IPS-18c (cell line): ENCODE measurements at regions not wholly inside any gene's neighbourhood (a gene's known extent, or its start where the extent isn't known, plus 50 kb on each side); places are given as distances from the start of the nearest gene placed in this dataset.

Experiments
- H3K4me3 ChIP-seq: 2 replicates; pipeline ENCODE4 v1.7.0; 2013; ENCODE audit warnings: low read depth, mild to moderate bottlenecking, low read length, moderate library complexity; ENCODE audit not compliant: insufficient read depth
- H3K9me3 ChIP-seq: one replicate; pipeline ENCODE4 v1.6.1; 2013; ENCODE audit warnings: mild to moderate bottlenecking, low read length, moderate library complexity; ENCODE audit not compliant: control insufficient read depth, insufficient read depth

GRCh38 chr2:144333143-144333555 lies 186.8 kb downstream of the ZEB2 start:
- Histone ChIP-seq H3K4me3 (peak overlapping the region; percentile 60; the same call in 1 of the 2 replicates), H3K9me3 (no peaks in the 10 kb centered on the region)

GRCh38 chr2:144332356-144333142 lies 187.4 kb downstream of the ZEB2 start:
- Histone ChIP-seq H3K9me3 (no peaks in the 10 kb centered on the region), H3K4me3 (peak overlapping the region; percentile 60)

- H3K4me3 ChIP-seq: peak overlapping the region; percentile 75
- H3K9me3 ChIP-seq: no peaks in the 10 kb centered on the region
Measured at GRCh38 chr2:144331674-144332355, 188.1 kb downstream of the ZEB2 start.

- Histone ChIP-seq H3K9me3 (no peaks in the 10 kb centered on the region), H3K4me3 (peak overlapping the region; percentile 75)
Measured at GRCh38 chr2:144330951-144331673, 188.8 kb downstream of the ZEB2 start.

GRCh38 chr2:144329472-144329871 lies 190.4 kb downstream of the ZEB2 start:
- no peaks in the 10 kb centered on the region for H3K9me3 ChIP-seq
- H3K4me3 ChIP-seq: no peak overlapping the region

GRCh38 chr2:144328938-144329337 lies 191.0 kb downstream of the ZEB2 start:
- Histone ChIP-seq H3K4me3 (no peak overlapping the region), H3K9me3 (no peaks in the 10 kb centered on the region)

GRCh38 chr2:144326825-144327224 lies 193.1 kb downstream of the ZEB2 start:
- H3K4me3 ChIP-seq: no peak overlapping the region
- H3K9me3 ChIP-seq: no peaks in the 10 kb centered on the region

- no peak overlapping the region for H3K4me3 ChIP-seq
- no peaks in the 10 kb centered on the region for H3K9me3 ChIP-seq
Measured at GRCh38 chr2:144325086-144325485, 194.8 kb downstream of the ZEB2 start.

- Histone ChIP-seq H3K4me3 (no peak overlapping the region), H3K9me3 (no peaks in the 10 kb centered on the region)
Measured at GRCh38 chr2:144324446-144325045, 195.4 kb downstream of the ZEB2 start.

GRCh38 chr2:144323946-144324345 lies 196.0 kb downstream of the ZEB2 start:
- H3K9me3 ChIP-seq: no peaks in the 10 kb centered on the region
- H3K4me3 ChIP-seq: no peak overlapping the region

GRCh38 chr2:144322379-144322778 lies 197.5 kb downstream of the ZEB2 start:
- Histone ChIP-seq H3K4me3 (no peak overlapping the region), H3K9me3 (no peaks in the 10 kb centered on the region)

GRCh38 chr2:144320491-144320890 lies 199.4 kb downstream of the ZEB2 start:
- Histone ChIP-seq H3K9me3 (no peaks in the 10 kb centered on the region), H3K4me3 (no peak overlapping the region)

- Histone ChIP-seq H3K4me3 (no peak overlapping the region), H3K9me3 (peaks cover 3% of the 10 kb centered on the region)
Measured at GRCh38 chr2:144317071-144317738, 202.7 kb downstream of the ZEB2 start.

- no peak overlapping the region for H3K4me3 ChIP-seq
Measured at GRCh38 chr2:144310889-144311608, 208.9 kb downstream of the ZEB2 start.

GRCh38 chr2:144310484-144310883 lies 209.4 kb downstream of the ZEB2 start:
- H3K9me3 ChIP-seq: peaks cover 5% of the 10 kb centered on the region
- no peak overlapping the region for H3K4me3 ChIP-seq

More at GRCh38 chr2:144310889-144311608, 208.9 kb downstream of the ZEB2 start:
- H3K9me3 ChIP-seq: peaks cover 5% of the 10 kb centered on the region

- Histone ChIP-seq H3K4me3 (no peak overlapping the region), H3K9me3 (peaks cover 5% of the 10 kb centered on the region)
Measured at GRCh38 chr2:144307711-144308110, 212.2 kb downstream of the ZEB2 start.
